NCI-H1930 (cell line): ENCODE measurements at regions not wholly inside any gene's neighbourhood (a gene's known extent, or its start where the extent isn't known, plus 50 kb on each side); places are given as distances from the start of the nearest gene placed in this dataset.
"Not testable (repeated sequence)": the region's sequence is repeated elsewhere in the genome, so short reads cannot be mapped to it uniquely, and the experiment has no call there.

Source experiments
- DNase-seq, 2 experiments: peaks; one replicate each; lab custom pipeline; 2025; lab: John Stamatoyannopoulos, UW

- DNase-seq: no peak
These were observed 59.7 kb downstream of the HMGB3 start for GRCh38 chrX:151042842-151043241.

GRCh38 chrX:151066373-151066772, 83.2 kb downstream of the HMGB3 start:
- not testable (repeated sequence) for DNase-seq

DNA sequence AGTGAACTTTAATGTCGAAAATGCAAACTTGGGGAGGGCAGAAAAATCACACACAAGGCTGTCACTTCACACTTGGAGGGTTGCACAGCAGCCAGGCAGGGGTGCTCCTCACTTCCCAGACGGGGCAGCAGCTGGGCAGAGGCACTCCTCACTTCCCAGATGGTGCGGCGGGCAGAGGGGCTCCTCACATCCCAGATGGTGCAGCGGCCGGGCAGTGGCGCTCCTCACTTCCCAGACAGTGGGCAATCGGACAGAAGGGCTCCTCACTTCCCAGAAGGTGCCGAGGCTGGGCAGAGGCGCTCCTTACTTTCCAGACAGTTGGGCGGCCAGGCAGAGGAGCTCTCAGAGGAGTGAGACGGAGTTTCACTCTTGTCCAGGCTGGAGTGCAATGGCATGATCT, 90.6 kb downstream of the HMGB3 start:
- no peak for DNase-seq

GRCh38 chrX:151081016-151081415, 95.4 kb upstream of the GPR50 start:
- DNase-seq: no peak

GRCh38 chrX:151082077-151082948, 94.1 kb upstream of the GPR50 start:
- peak; percentile 28 to 33 for DNase-seq

GRCh38 chrX:151084454-151084853, 91.9 kb upstream of the GPR50 start:
- no peak for DNase-seq

- no peak for DNase-seq
These were observed 91.2 kb upstream of the GPR50 start for GRCh38 chrX:151085207-151085606.

DNA sequence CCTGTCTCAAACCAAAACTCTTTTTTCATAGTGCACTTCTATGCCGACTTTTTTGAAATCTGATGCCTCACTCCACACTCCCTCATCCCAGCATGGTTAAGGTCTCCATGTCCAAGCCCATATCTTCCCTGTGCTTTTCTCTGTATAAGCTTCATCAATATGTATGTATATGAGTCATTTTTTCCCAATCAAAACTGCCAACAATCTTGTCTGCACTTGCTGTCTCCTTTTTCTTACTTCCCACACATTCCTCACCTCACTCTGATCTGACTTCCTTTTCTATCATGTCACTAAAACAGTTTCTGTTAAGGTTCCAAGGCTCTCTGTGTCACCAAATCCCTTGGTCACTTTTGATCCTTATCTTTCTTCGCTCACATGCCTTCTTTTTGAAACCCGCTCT, 88.2 kb upstream of the GPR50 start:
- DNase-seq: no peak

GRCh38 chrX:151099001-151099400, 77.4 kb upstream of the GPR50 start:
- DNase-seq: no peak

DNA sequence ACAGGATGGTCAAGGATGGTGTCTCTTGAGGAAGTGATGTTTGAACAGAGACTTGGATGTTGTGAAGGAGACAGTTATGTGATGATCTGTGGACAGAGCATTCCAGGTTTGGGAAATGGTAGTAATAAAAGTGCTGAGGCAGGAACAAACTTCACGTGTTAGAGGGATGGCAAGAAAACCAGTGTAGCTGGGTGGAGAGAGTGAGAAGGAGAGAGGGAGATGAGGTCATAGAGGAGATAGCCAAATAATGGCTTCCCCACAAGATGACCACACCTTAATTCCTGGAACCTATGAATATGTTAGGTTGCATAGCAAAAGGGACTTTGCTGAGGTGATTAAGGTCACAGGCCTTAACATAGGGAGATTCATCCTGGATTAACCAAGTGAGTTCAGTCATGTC, 75.6 kb upstream of the GPR50 start:
- DNase-seq: no peak

DNA sequence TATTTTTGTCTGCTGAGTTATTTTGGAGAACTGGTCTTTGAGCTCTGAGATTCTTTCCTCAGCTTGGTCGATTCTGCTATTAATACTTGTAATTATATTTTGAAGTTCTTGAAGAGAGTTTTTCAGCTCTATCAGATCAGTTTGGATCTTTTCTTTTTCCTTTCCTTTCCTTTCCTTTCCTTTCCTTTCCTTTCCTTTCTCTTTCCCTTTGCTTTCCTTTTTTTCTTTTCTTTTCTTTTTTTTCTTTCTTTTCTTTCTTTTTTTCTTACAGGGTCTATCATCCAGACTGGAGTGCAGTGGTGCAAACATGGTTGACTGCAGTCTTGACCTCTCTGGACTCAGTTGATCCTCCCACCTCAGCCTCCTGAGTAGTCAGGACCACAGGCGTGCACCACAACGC, 63.2 kb upstream of the GPR50 start:
- DNase-seq: not testable (repeated sequence)
